IPS DF 6.9 (cell line): ENCODE measurements at regions not wholly inside any gene's neighbourhood (a gene's known extent, or its start where the extent isn't known, plus 50 kb on each side); places are given as distances from the start of the nearest gene placed in this dataset.

Experiments
- DNase-seq: peaks from one replicate; pipeline ENCODE4 v3.0.0-alpha.2; 2013; ENCODE audit warnings: low read depth, low spot score
- H3K27ac ChIP-seq: one replicate; pipeline ENCODE4 v1.5.1; 2013; ENCODE audit warnings: low read length, control low read depth
- H3K27me3 ChIP-seq: 2 replicates; pipeline ENCODE4 v1.6.1; 2013; ENCODE audit warnings: mild to moderate bottlenecking, low read length; ENCODE audit not compliant: control insufficient read depth, insufficient read depth
- H3K36me3 ChIP-seq: 2 replicates; pipeline ENCODE4 v1.6.1; 2013; ENCODE audit warnings: low read length; ENCODE audit not compliant: control insufficient read depth, insufficient read depth
- H3K4me1 ChIP-seq: 2 replicates; pipeline ENCODE4 v1.6.1; 2013; ENCODE audit warnings: low read length; ENCODE audit not compliant: control insufficient read depth, insufficient read depth
- H3K4me3 ChIP-seq: 2 replicates; pipeline ENCODE4 v1.5.1; 2013; ENCODE audit warnings: mild to moderate bottlenecking, low read length
- H3K9me3 ChIP-seq: 2 replicates; pipeline ENCODE4 v1.6.1; 2013; ENCODE audit warnings: low read length, inconsistent platforms; ENCODE audit not compliant: control insufficient read depth, insufficient read depth
- WGBS: extraction: QIAGEN DNeasy Blood & Tissue Kit; methylation state at CpG from one replicate; pipeline ENCODE4 v1.1.7; 2013; ENCODE audit warnings: mixed read lengths, missing lambda C conversion rate; ENCODE audit not compliant: insufficient read length, insufficient coverage; 5-methylcytosine and 5-hydroxymethylcytosine counted together

DNA sequence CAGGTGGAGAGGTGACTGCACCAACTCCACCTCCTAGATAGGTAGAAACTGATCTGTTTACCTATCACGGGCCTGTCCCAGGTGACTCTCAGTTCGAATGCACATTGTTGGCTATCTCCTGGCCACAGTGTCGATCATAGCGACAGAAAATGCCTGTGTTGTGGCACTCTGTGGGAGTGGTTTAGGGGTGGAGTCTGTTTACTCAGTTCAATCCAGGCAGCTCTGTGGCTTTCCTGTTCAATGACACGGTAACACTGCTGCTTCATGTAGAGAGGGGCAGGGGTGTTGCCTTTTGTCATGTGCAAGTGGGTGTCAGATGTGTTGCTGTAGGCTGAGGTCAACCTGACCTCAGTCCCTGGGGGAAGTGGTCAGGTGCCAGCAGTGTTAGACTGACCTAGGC lies 1602.4 kb downstream of the TECRL start:
- DNase-seq, result no peak
- Histone ChIP-seq H3K9me3 (no peaks in the 10 kb centered on the region), H3K36me3 (no peaks in the 10 kb centered on the region), H3K4me3 (no peak overlapping the region), H3K27me3 (no peaks in the 10 kb centered on the region), H3K27ac (no peak overlapping the region), H3K4me1 (no peaks in the 10 kb centered on the region)
- WGBS, result no CpG with 5 or more reads among the region's 5 CpGs

DNA sequence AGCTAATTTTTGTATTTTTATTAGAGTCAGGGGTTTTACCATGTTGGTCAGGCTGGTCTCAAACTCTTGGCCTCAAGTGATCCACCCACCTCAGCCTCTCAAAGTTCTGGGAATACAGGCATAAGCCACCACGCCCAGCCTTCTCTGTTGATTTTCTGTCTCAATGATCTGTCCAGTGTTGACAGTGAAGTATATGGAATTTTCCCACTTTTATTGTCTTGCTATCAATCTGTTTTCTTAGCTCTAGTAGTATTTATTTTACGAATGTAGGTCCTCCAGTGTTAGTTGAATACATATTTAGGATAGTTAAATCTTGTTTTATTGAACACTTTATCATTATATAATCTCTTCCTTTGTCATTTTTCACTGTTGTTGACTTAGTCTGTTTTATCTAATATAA lies 1603.9 kb downstream of the ADGRL3 start:
- H3K4me1 ChIP-seq, result no peaks in the 10 kb centered on the region
- no peak for DNase-seq
- H3K9me3 ChIP-seq, result no peaks in the 10 kb centered on the region
- WGBS, result no CpG with 5 or more reads among the region's 2 CpGs
- no peaks in the 10 kb centered on the region for H3K27me3 ChIP-seq
- no peaks in the 10 kb centered on the region for H3K36me3 ChIP-seq
- no peak overlapping the region for H3K27ac ChIP-seq
- no peak overlapping the region for H3K4me3 ChIP-seq

DNA sequence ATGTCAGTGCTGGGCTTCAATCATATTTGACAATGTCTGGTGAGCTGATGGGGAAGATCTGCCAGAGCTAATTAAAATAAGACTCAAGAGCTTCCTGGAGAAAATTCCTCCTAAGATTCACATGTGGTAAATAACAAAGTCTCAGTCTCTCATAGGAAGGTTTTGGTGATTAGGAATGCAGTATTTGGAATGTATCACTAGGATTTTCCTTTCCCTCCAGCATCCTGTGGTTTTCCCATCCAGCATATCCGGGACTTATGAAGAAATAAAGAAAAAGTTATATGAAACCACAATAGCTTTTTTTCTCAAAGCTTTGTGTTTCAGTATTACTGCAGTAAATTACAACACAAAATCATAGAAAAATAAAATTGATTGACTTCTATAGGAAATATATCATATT lies 1597.1 kb downstream of the ADGRL3 start:
- no peaks in the 10 kb centered on the region for H3K36me3 ChIP-seq
- H3K27ac ChIP-seq, result no peak overlapping the region
- H3K9me3 ChIP-seq, result no peaks in the 10 kb centered on the region
- H3K4me3 ChIP-seq, result no peak overlapping the region
- no peaks in the 10 kb centered on the region for H3K4me1 ChIP-seq
- WGBS, result no CpG with 5 or more reads among the region's 1 CpG
- H3K27me3 ChIP-seq, result no peaks in the 10 kb centered on the region
- DNase-seq, result no peak

DNA sequence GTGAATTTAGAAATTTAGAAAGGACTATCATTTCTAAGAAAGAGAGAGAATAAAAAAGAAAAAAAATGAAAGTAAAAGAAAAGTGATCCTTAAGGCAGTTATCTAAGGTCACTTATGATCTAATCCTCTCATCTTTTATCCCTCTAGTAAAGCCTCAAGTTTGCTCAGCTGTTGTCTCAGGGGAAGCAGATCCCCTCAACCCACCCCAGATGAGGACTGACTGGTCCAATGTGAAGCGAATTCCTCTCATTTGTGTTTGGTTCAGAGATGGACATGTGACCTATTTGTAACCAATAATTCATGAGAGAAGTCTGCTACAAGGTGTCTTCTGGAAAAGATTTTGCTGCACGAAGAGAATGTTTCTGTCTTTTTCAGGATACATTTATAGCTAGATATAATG lies 1591.3 kb downstream of the ADGRL3 start:
- no peaks in the 10 kb centered on the region for H3K27me3 ChIP-seq
- no peak overlapping the region for H3K27ac ChIP-seq
- no peak for DNase-seq
- no peak overlapping the region for H3K4me3 ChIP-seq
- no CpG with 5 or more reads among the region's 2 CpGs for WGBS
- no peaks in the 10 kb centered on the region for H3K9me3 ChIP-seq
- H3K36me3 ChIP-seq, result no peaks in the 10 kb centered on the region
- no peaks in the 10 kb centered on the region for H3K4me1 ChIP-seq

DNA sequence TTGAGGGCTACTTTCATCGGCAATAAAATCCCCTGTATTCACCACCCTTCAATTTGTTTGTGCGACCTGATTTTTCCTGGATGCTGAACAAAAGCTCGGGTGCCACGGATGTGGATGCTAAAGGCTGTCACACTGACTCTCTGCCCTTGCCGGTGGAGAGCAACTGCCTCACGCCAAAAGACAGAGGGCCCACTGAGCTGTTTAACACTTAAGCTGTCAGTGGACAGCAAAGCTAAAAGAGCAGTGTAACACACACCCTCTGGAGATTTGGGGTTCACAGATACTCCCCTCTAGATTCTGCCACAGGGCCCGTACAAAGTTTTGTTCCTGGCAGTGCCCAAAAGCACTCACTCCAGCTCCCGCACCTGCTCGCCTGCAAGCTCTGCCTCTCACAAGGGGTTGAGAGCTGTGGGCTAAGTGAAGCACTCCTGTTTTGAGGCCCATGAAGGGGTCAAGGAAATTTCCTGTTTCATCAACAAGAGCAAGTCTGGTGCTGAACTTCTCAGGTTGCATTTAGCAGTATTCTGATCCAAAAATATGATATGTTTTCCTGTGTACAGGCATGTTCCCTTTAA lies 1571.9 kb downstream of the ADGRL3 start:
- WGBS, result no CpG with 5 or more reads among the region's 9 CpGs

DNA sequence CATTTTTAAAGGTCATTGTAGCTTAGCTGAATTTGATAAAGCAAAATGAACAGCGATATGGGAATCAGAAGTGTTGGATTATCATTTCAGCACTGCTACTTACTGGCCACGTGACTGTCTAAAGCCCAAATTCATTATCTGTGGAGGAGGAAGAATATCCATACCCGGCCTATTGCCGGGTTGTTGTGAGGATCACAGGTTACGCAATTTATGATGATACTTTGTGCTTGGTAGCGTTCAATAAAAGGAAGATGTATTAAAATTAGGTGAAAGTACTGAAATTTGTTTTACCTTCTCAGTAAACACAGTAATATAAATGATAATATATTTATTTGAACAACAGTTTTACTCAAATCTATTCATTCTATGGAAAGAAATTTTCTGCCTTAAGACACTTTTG lies 1540.2 kb downstream of the ADGRL3 start:
- no peaks in the 10 kb centered on the region for H3K36me3 ChIP-seq
- no peaks in the 10 kb centered on the region for H3K4me1 ChIP-seq
- no peak for DNase-seq
- WGBS, result no CpG with 5 or more reads among the region's 6 CpGs
- no peaks in the 10 kb centered on the region for H3K9me3 ChIP-seq
- no peaks in the 10 kb centered on the region for H3K27me3 ChIP-seq
- H3K4me3 ChIP-seq, result no peak overlapping the region
- H3K27ac ChIP-seq, result no peak overlapping the region

More for the DNA sequence above, 1571.9 kb downstream of the ADGRL3 start:
- Histone ChIP-seq H3K27ac (no peak overlapping the region), H3K4me3 (no peak overlapping the region), H3K4me1 (no peaks in the 10 kb centered on the region; the same call in 1 of the 2 replicates), H3K9me3 (no peaks in the 10 kb centered on the region), H3K27me3 (no peaks in the 10 kb centered on the region), H3K36me3 (no peaks in the 10 kb centered on the region)
- no peak for DNase-seq

DNA sequence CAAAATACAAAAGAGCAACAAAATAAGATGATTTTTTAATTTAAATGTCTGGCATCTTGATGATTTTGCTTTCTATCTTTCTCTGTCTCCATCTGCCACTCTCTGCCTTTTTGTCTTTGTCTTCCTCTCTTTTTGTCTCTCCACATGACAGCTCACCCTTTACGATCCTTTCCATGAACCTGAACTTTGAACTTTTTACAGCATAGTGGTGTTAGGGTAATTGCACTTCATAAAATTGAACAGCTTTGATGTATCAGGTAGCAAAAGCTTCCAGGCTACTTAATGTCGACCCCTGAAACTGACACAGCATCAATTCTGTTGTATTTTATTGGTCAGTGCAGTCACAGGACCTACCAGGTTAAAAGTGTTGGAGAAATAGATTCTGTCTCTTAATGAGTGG lies 1517.0 kb downstream of the ADGRL3 start:
- no peaks in the 10 kb centered on the region for H3K36me3 ChIP-seq
- H3K9me3 ChIP-seq, result no peaks in the 10 kb centered on the region
- H3K4me3 ChIP-seq, result no peak overlapping the region
- no peak overlapping the region for H3K27ac ChIP-seq
- H3K27me3 ChIP-seq, result no peaks in the 10 kb centered on the region
- WGBS, result no CpG with 5 or more reads among the region's 2 CpGs
- no peak for DNase-seq
- no peaks in the 10 kb centered on the region for H3K4me1 ChIP-seq

DNA sequence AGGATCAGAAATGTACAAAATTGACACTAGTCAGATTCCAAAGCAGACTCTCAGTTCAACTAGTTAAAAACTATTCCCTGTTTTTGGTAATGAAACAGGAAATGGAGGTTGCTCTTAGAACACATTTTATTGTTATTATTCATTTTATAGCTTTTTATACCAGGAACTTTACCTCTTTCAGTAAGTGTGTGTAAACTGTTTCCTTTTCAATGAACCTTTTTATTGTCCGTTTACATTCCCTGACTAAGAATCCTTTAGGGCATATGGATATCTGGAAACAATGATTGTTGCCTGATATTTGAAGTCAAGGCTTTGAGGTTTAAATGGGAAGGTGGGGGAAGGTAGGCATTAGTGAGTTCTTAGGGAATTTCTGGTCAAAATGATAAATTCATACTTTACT lies 1511.4 kb downstream of the ADGRL3 start:
- Histone ChIP-seq H3K4me1 (no peaks in the 10 kb centered on the region), H3K27me3 (no peaks in the 10 kb centered on the region), H3K9me3 (no peaks in the 10 kb centered on the region), H3K4me3 (no peak overlapping the region), H3K36me3 (no peaks in the 10 kb centered on the region), H3K27ac (no peak overlapping the region)
- DNase-seq, result no peak
- WGBS, result no CpG with 5 or more reads among the region's 1 CpG

DNA sequence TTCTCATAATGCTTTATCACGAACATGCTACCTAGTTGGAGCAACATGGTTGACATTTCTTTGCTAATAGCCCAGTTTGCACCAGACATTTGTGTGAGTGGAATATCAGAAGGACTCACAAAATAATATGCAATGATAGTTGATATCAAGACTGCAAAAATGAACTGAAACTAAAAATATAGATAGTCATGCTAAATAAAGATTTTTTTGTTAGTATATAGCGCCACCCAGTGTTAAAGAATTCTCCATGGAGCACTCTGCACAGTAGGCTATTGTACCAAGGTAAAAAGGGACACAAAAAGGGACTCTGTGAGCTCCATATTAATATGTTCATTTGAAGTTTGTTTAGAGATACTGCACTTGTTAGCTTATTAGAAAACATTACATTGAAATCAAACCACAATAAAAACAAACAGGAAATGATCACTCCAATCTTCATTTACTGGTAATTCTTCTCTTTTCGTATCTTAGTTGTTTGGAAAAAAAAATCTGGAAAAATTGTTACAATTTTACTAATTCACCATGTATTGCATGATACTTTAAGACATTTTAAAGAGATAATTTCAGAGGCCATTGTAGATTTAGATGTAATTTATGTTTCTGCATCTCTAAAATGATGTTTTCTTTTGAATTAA lies 1509.6 kb downstream of the ADGRL3 start:
- no peaks in the 10 kb centered on the region for H3K9me3 ChIP-seq
- no CpG with 5 or more reads among the region's 3 CpGs for WGBS
- no peak for DNase-seq
- H3K27ac ChIP-seq, result no peak overlapping the region
- H3K4me3 ChIP-seq, result no peak overlapping the region
- no peaks in the 10 kb centered on the region for H3K27me3 ChIP-seq
- no peaks in the 10 kb centered on the region for H3K36me3 ChIP-seq
- no peaks in the 10 kb centered on the region for H3K4me1 ChIP-seq

DNA sequence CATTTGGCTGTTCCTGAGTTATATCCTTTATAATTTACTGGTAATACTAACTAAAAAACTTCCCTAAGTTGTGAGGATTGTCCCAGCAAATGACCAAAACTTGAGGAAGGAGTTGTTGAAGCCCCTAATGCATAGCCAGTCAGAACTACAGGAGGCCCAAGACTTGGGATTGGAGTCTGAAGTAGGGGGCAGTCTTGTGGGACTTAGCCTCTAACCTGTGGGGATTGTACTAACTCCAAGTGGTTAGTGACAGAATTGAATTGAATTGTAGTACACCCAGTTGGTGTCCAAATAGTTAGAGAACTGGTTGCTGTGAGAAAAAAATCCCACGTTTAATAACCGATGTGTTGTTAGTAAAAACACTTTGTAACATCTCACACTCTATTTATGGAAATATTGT lies 1506.3 kb downstream of the ADGRL3 start:
- Histone ChIP-seq H3K9me3 (no peaks in the 10 kb centered on the region), H3K4me1 (no peaks in the 10 kb centered on the region), H3K4me3 (no peak overlapping the region), H3K36me3 (no peaks in the 10 kb centered on the region), H3K27ac (no peak overlapping the region), H3K27me3 (no peaks in the 10 kb centered on the region)
- no CpG with 5 or more reads among the region's 2 CpGs for WGBS
- DNase-seq, result no peak
